ENCODE measurements at regions not wholly inside any gene's neighbourhood (a gene's known extent, or its start where the extent isn't known, plus 50 kb on each side); places are given as distances from the start of the nearest gene placed in this dataset.

DNA sequence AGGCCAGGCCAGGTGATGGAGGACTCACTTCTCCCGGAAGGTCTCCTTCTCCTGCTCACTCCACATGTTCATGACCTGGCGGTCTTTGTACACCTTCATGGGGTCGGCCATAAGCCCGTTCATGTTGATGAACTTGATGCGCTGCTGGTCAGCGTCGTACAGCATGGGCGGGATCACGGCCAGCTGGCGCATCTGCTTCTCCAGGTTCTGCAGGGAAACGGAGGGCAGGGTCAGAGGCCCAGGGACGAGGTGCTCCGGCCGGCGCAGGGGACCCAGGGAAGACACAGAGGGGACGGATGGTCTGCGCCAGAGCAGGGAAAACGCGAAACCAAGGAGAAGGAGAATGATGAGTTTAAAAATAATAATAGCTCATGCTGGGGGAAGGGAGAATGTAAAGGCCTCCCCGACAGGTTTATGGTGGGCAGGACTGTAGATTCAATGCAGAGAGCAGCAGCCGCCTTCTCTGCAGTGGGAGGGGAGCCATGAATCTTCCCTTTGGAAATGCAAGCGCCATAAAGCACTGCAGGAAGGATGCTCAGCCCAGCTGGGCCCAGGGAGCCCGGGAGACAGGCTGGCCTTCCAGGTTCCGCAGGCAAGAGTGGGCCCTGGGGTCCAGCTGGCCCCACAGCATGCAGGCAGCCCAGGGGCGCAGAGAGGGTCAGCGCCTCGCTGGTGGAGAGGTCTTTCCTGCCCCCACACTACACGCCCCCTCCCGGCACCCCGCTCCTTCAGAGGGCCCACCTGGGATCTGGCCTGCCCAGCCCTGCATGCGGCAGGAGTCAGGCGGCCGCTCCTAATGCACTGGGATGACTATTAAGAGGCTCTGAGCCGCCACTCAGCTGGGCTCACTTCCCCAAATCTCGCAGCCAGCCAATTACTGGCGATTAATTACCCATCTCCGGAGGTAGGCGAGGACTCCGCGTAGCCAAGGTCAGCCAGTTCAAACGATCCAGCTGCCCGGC, 132.0 kb downstream of the RFLNA start:
- no TSS peak for BruUV-seq (replicated peaks)
- RAD21 ChIA-PET (ENCODE audit: unreplicated experiment), result no interaction called here
- SMC1A ChIA-PET (ENCODE audit: uncharacterized antibody, unreplicated experiment), result no interaction called here
- Histone ChIP-seq H3K4me3 (no peak overlapping the region), H3K79me2 (ENCODE audit: control insufficient read depth, insufficient read depth, low read length) (no peaks in the 10 kb centered on the region), H3K4me1 (ENCODE audit: control insufficient read depth, insufficient read depth, low read length) (no peaks in the 10 kb centered on the region), H3K9me3 (replicated peaks; ENCODE audit: control insufficient read depth, insufficient read depth, low read length) (no peaks in the 10 kb centered on the region), H3K27me3 (replicated peaks in 1 of 2; ENCODE audit: control insufficient read depth in 2 of 2, insufficient read depth in 2 of 2, low read length in 1 of 2) (no peaks in the 10 kb centered on the region), H3K36me3 (ENCODE audit: control insufficient read depth in 2 of 2, insufficient read depth in 2 of 2, low read length in 1 of 2) (peaks cover 7 to 40% of the 10 kb centered on the region in 2 experiments; a peak in 3 of 4 replicates), H4K20me1 (ENCODE audit: control insufficient read depth, insufficient read depth) (no peaks in the 10 kb centered on the region), H2AFZ (ENCODE audit: control insufficient read depth, low read depth, low read length) (no peak overlapping the region), H3K9ac (ENCODE audit: control insufficient read depth, insufficient read depth, low read length) (no peak overlapping the region), H3K4me2 (ENCODE audit: control insufficient read depth, insufficient read depth) (no peak overlapping the region), H3K27ac (ENCODE audit: control insufficient read depth, insufficient read depth) (no peak overlapping the region)
- FAIRE-seq, result no peak
- TF ChIP-seq CHD2 (IDR thresholded peaks at IDR 0.05; ENCODE audit: borderline replicate concordance, low read depth, low read length) (no peak), NFIC (IDR thresholded peaks at IDR 0.05; ENCODE audit: low read depth, low read length) (no peak), POLR2A (IDR thresholded peaks at IDR 0.05; ENCODE audit: low read depth, low read length) (0 out of 2 replicates have a peak, but pooled peaks have one; percentile 3), MTA2 (IDR thresholded peaks at IDR 0.05; ENCODE audit: low read depth) (no peak)
- intact Hi-C loops (cut with micrococcal nuclease; ENCODE audit: unreplicated experiment), result no loop called here
- no peak for ATAC-seq
- 93% methylated on average over 39 of the region's 42 CpGs for WGBS (ENCODE audit: insufficient coverage, insufficient replicate concordance, low lambda C conversion rate, missing lambda C conversion rate)
- DNase-seq (ENCODE audit: low read depth, low spot score), result no peak
- POLR2A ChIA-PET, result no interaction called here
- in situ Hi-C loops (cut with MboI), result no loop called here
- CTCF ChIA-PET, result no interaction called here

- POLR2A ChIA-PET, result no interaction called here
- TF ChIP-seq ZNF274 (IDR thresholded peaks at IDR 0.05; ENCODE audit: insufficient read depth, insufficient read length), result no peak
- no peak for TF ChIP-seq ETV6 (conservative IDR thresholded peaks at IDR 0.05 in 1 of 2, IDR thresholded peaks at IDR 0.05 in 1 of 2; ENCODE audit: borderline replicate concordance in 1 of 2, low read depth in 1 of 2)
- TF ChIP-seq ZNF217 (IDR thresholded peaks at IDR 0.05), result no peak
- TF ChIP-seq, protein P1, sequence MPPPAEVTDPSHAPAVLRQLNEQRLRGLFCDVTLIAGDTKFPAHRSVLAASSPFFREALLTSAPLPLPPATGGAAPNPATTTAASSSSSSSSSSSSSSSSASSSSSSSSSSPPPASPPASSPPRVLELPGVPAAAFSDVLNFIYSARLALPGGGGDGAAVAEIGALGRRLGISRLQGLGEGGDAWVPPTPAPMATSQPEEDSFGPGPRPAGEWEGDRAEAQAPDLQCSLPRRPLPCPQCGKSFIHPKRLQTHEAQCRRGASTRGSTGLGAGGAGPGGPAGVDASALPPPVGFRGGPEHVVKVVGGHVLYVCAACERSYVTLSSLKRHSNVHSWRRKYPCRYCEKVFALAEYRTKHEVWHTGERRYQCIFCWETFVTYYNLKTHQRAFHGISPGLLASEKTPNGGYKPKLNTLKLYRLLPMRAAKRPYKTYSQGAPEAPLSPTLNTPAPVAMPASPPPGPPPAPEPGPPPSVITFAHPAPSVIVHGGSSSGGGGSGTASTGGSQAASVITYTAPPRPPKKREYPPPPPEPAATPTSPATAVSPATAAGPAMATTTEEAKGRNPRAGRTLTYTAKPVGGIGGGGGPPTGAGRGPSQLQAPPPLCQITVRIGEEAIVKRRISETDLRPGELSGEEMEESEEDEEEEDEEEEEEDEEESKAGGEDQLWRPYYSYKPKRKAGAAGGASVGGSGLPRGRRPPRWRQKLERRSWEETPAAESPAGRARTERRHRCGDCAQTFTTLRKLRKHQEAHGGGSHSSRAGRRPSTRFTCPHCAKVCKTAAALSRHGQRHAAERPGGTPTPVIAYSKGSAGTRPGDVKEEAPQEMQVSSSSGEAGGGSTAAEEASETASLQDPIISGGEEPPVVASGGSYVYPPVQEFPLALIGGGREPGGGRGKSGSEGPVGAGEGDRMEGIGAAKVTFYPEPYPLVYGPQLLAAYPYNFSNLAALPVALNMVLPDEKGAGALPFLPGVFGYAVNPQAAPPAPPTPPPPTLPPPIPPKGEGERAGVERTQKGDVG (CRISPR knock-in tag; IDR thresholded peaks at IDR 0.05), result no peak
- TF ChIP-seq, protein P2, sequence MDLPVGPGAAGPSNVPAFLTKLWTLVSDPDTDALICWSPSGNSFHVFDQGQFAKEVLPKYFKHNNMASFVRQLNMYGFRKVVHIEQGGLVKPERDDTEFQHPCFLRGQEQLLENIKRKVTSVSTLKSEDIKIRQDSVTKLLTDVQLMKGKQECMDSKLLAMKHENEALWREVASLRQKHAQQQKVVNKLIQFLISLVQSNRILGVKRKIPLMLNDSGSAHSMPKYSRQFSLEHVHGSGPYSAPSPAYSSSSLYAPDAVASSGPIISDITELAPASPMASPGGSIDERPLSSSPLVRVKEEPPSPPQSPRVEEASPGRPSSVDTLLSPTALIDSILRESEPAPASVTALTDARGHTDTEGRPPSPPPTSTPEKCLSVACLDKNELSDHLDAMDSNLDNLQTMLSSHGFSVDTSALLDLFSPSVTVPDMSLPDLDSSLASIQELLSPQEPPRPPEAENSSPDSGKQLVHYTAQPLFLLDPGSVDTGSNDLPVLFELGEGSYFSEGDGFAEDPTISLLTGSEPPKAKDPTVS (IDR thresholded peaks at IDR 0.05; ENCODE audit: low read depth, low read length), result no peak
- no peak for TF ChIP-seq MEF2A (IDR thresholded peaks at IDR 0.05; ENCODE audit: insufficient read depth, low read depth, low read length)
- no peak for TF ChIP-seq TCF12 (IDR thresholded peaks at IDR 0.05; ENCODE audit: low read depth, low read length)
- TF ChIP-seq CHD2 (IDR thresholded peaks at IDR 0.05; ENCODE audit: borderline replicate concordance, low read depth, low read length), result no peak
- TF ChIP-seq POU2F2 (IDR thresholded peaks at IDR 0.05; ENCODE audit: borderline replicate concordance, low read depth, low read length), result no peak
- no peak for TF ChIP-seq CREM (IDR thresholded peaks at IDR 0.05; ENCODE audit: low read depth)
Measured at GRCh38 chr12:124425667-124426066, 130.8 kb downstream of the RFLNA start.

More at GRCh38 chr12:124425667-124426066, 130.8 kb downstream of the RFLNA start:
- no TSS peak for BruUV-seq (replicated peaks)
- H3K4me2 ChIP-seq (ENCODE audit: control insufficient read depth, insufficient read depth), result no peak overlapping the region
- ChIA-PET SMC1A (ENCODE audit: uncharacterized antibody, unreplicated experiment) (no interaction called here), RAD21 (ENCODE audit: unreplicated experiment) (interaction anchor here (0.5 kb wide), 1 partner anchor 33 kb away, joined by 3 read pairs; no protein-coding TSS in a partner anchor), CTCF (no interaction called here)
- H3K36me3 ChIP-seq (ENCODE audit: control insufficient read depth in 2 of 2, insufficient read depth in 2 of 2, low read length in 1 of 2), result peaks cover 8 to 40% of the 10 kb centered on the region in 2 experiments; a peak in 3 of 4 replicates
- ATAC-seq (no peak), FAIRE-seq (no peak), DNase-seq (ENCODE audit: low read depth, low spot score) (no peak)
- H4K20me1 ChIP-seq (ENCODE audit: control insufficient read depth, insufficient read depth), result no peaks in the 10 kb centered on the region
- 82% methylated on average over 6 of the region's 6 CpGs for WGBS (ENCODE audit: insufficient coverage, insufficient replicate concordance, low lambda C conversion rate, missing lambda C conversion rate)
- in situ Hi-C loops (cut with MboI), result no loop called here
- intact Hi-C loops (cut with micrococcal nuclease; ENCODE audit: unreplicated experiment), result no loop called here
- no peaks in the 10 kb centered on the region for H3K9me3 ChIP-seq (replicated peaks; ENCODE audit: control insufficient read depth, insufficient read depth, low read length)
- no peaks in the 10 kb centered on the region for H3K4me1 ChIP-seq (ENCODE audit: control insufficient read depth, insufficient read depth, low read length)
- H3K27ac ChIP-seq (ENCODE audit: control insufficient read depth, insufficient read depth), result no peak overlapping the region
- no peaks in the 10 kb centered on the region for H3K79me2 ChIP-seq (ENCODE audit: control insufficient read depth, insufficient read depth, low read length)
- H3K4me3 ChIP-seq, result no peak overlapping the region
- no peak overlapping the region for H2AFZ ChIP-seq (ENCODE audit: control insufficient read depth, low read depth, low read length)
- no peak overlapping the region for H3K9ac ChIP-seq (ENCODE audit: control insufficient read depth, insufficient read depth, low read length)
- H3K27me3 ChIP-seq (replicated peaks in 1 of 2; ENCODE audit: control insufficient read depth in 2 of 2, insufficient read depth in 2 of 2, low read length in 1 of 2), result no peaks in the 10 kb centered on the region

All from GM12878 (cell line).